ENCODE measurements at regions not wholly inside any gene's neighbourhood (a gene's known extent, or its start where the extent isn't known, plus 50 kb on each side); places are given as distances from the start of the nearest gene placed in this dataset.

- H3K4me3 Mint-ChIP-seq (ENCODE audit: unreplicated experiment): no peak overlapping the region
- H3K27ac Mint-ChIP-seq (ENCODE audit: unreplicated experiment): no peak overlapping the region
- DNase-seq (ENCODE audit: low read depth): peak; percentile 8
- Histone ChIP-seq H3K4me2 (ENCODE audit: low read length) (no peak overlapping the region), H3K4me1 (ENCODE audit: insufficient read depth, low read length) (no peaks in the 10 kb centered on the region), H3K9me3 (ENCODE audit: insufficient read depth, low read depth, low read length) (no peaks in the 10 kb centered on the region), H3K27me3 (ENCODE audit: insufficient read depth, low read length) (no peaks in the 10 kb centered on the region), H3K79me2 (ENCODE audit: insufficient read depth, low read length) (no peaks in the 10 kb centered on the region), H3K4me3 (ENCODE audit: insufficient read depth, low read depth, low read length) (no peak overlapping the region), H2AFZ (ENCODE audit: low read depth, low read length) (no peak overlapping the region), H4K20me1 (ENCODE audit: insufficient read depth, low read length) (no peaks in the 10 kb centered on the region), H3K27ac (ENCODE audit: low read depth, low read length) (no peak overlapping the region), H3K9ac (ENCODE audit: low read length) (no peak overlapping the region), H3K36me3 (ENCODE audit: insufficient read depth, low read length) (no peaks in the 10 kb centered on the region)
- H3K4me1 Mint-ChIP-seq (ENCODE audit: low read depth, unreplicated experiment): no peaks in the 10 kb centered on the region
- FAIRE-seq: no peak
- H3K27me3 Mint-ChIP-seq (ENCODE audit: low read depth, unreplicated experiment): no peaks in the 10 kb centered on the region
- no peaks in the 10 kb centered on the region for H3K36me3 Mint-ChIP-seq (ENCODE audit: low read depth, unreplicated experiment)
- TF ChIP-seq, protein P1, sequence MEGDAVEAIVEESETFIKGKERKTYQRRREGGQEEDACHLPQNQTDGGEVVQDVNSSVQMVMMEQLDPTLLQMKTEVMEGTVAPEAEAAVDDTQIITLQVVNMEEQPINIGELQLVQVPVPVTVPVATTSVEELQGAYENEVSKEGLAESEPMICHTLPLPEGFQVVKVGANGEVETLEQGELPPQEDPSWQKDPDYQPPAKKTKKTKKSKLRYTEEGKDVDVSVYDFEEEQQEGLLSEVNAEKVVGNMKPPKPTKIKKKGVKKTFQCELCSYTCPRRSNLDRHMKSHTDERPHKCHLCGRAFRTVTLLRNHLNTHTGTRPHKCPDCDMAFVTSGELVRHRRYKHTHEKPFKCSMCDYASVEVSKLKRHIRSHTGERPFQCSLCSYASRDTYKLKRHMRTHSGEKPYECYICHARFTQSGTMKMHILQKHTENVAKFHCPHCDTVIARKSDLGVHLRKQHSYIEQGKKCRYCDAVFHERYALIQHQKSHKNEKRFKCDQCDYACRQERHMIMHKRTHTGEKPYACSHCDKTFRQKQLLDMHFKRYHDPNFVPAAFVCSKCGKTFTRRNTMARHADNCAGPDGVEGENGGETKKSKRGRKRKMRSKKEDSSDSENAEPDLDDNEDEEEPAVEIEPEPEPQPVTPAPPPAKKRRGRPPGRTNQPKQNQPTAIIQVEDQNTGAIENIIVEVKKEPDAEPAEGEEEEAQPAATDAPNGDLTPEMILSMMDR (IDR thresholded peaks at IDR 0.05; ENCODE audit: insufficient read depth, low read depth, low read length): peak; percentile 80
- no peak for TF ChIP-seq EZH2 (IDR thresholded peaks at IDR 0.05; ENCODE audit: insufficient read depth, low read length)
- H3K9me3 Mint-ChIP-seq (ENCODE audit: unreplicated experiment): no peaks in the 10 kb centered on the region
These were observed 107.2 kb upstream of the L3MBTL4 start for GRCh38 chr18:6521803-6522418.

DNA sequence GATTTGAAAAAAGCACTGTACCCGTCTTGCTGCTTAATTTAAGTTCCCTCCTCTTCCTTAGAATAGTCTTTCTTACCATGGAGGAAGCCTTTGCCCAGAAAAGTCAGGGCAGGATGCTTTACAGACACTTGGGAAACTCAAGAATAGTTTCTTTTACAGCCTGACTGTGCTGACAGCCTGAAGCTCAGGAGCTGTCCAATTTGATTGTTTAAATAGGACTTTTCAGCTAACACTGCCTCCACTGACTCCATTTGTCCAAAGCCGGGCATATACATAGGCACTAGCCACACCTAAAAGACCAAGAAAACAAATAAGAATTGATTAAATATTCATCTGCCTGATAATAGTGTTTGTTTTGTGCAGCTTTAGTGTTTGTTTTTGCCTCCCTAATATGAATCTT lies 110.9 kb upstream of the L3MBTL4 start:
- H3K4me3 ChIP-seq (ENCODE audit: insufficient read depth, low read depth, low read length): no peak overlapping the region
- no peaks in the 10 kb centered on the region for H3K9me3 ChIP-seq (ENCODE audit: insufficient read depth, low read depth, low read length)
- no peak for TF ChIP-seq EZH2 (IDR thresholded peaks at IDR 0.05; ENCODE audit: insufficient read depth, low read length)
- TF ChIP-seq, protein P1 (IDR thresholded peaks at IDR 0.05; ENCODE audit: insufficient read depth, low read depth, low read length): no peak
- no peak overlapping the region for H3K27ac ChIP-seq (ENCODE audit: low read depth, low read length)
- Mint-ChIP-seq H3K4me3 (ENCODE audit: unreplicated experiment) (no peak overlapping the region), H3K27ac (ENCODE audit: unreplicated experiment) (no peak overlapping the region), H3K9me3 (ENCODE audit: unreplicated experiment) (no peaks in the 10 kb centered on the region), H3K36me3 (ENCODE audit: low read depth, unreplicated experiment) (no peaks in the 10 kb centered on the region), H3K4me1 (ENCODE audit: low read depth, unreplicated experiment) (no peaks in the 10 kb centered on the region), H3K27me3 (ENCODE audit: low read depth, unreplicated experiment) (no peaks in the 10 kb centered on the region)
- H3K27me3 ChIP-seq (ENCODE audit: insufficient read depth, low read length): no peaks in the 10 kb centered on the region
- no peaks in the 10 kb centered on the region for H3K36me3 ChIP-seq (ENCODE audit: insufficient read depth, low read length)
- no peak overlapping the region for H2AFZ ChIP-seq (ENCODE audit: low read depth, low read length)
- FAIRE-seq (no peak), DNase-seq (ENCODE audit: low read depth) (no peak)
- no peaks in the 10 kb centered on the region for H3K79me2 ChIP-seq (ENCODE audit: insufficient read depth, low read length)
- no peaks in the 10 kb centered on the region for H3K4me1 ChIP-seq (ENCODE audit: insufficient read depth, low read length)
- no peaks in the 10 kb centered on the region for H4K20me1 ChIP-seq (ENCODE audit: insufficient read depth, low read length)
- H3K4me2 ChIP-seq (ENCODE audit: low read length): no peak overlapping the region
- H3K9ac ChIP-seq (ENCODE audit: low read length): no peak overlapping the region

DNA sequence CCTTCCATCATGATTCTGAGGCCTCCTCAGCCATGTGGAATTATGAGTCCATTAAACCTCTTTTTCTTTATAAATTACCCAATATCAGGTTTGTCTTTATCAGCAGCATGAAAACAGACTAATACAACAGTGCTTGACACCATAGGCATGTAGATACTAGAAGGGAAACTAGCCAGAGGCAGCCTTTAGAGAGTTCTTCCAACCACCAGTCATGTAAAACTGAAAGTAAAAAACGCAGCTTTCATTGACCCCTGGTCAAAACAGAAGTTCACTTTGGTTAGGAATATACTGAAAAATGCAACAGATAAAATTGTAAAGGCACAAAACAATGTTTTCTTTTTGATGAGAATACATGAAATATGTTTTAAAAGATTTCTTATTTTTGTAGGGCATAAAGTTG lies 122.8 kb upstream of the L3MBTL4 start:
- peaks cover 2% of the 10 kb centered on the region for H3K9me3 Mint-ChIP-seq (ENCODE audit: unreplicated experiment)
- Histone ChIP-seq H3K27ac (ENCODE audit: low read depth, low read length) (no peak overlapping the region), H4K20me1 (ENCODE audit: insufficient read depth, low read length) (no peaks in the 10 kb centered on the region), H3K4me2 (ENCODE audit: low read length) (no peak overlapping the region), H3K9me3 (ENCODE audit: insufficient read depth, low read depth, low read length) (no peaks in the 10 kb centered on the region), H3K79me2 (ENCODE audit: insufficient read depth, low read length) (no peaks in the 10 kb centered on the region), H3K4me3 (ENCODE audit: insufficient read depth, low read depth, low read length) (no peak overlapping the region), H3K9ac (ENCODE audit: low read length) (no peak overlapping the region), H2AFZ (ENCODE audit: low read depth, low read length) (no peak overlapping the region), H3K27me3 (ENCODE audit: insufficient read depth, low read length) (no peaks in the 10 kb centered on the region), H3K36me3 (ENCODE audit: insufficient read depth, low read length) (no peaks in the 10 kb centered on the region), H3K4me1 (ENCODE audit: insufficient read depth, low read length) (no peaks in the 10 kb centered on the region)
- H3K27me3 Mint-ChIP-seq (ENCODE audit: low read depth, unreplicated experiment): no peaks in the 10 kb centered on the region
- H3K4me3 Mint-ChIP-seq (ENCODE audit: unreplicated experiment): no peak overlapping the region
- DNase-seq (ENCODE audit: low read depth) (no peak), FAIRE-seq (no peak)
- TF ChIP-seq EZH2 (IDR thresholded peaks at IDR 0.05; ENCODE audit: insufficient read depth, low read length): no peak
- TF ChIP-seq, protein P1 (IDR thresholded peaks at IDR 0.05; ENCODE audit: insufficient read depth, low read depth, low read length): no peak
- H3K4me1 Mint-ChIP-seq (ENCODE audit: low read depth, unreplicated experiment): peaks cover 10% of the 10 kb centered on the region
- no peak overlapping the region for H3K27ac Mint-ChIP-seq (ENCODE audit: unreplicated experiment)
- peaks cover 2% of the 10 kb centered on the region for H3K36me3 Mint-ChIP-seq (ENCODE audit: low read depth, unreplicated experiment)
